Cerebellar cortex (tissue), 1 donor: ENCODE measurements at regions not wholly inside any gene's neighbourhood (a gene's known extent, or its start where the extent isn't known, plus 50 kb on each side); places are given as distances from the start of the nearest gene placed in this dataset.
"Not testable (repeated sequence)": the region's sequence is repeated elsewhere in the genome, so short reads cannot be mapped to it uniquely, and the experiment has no call there.

Source experiments
- DNase-seq: peaks from one replicate; pipeline ENCODE4 v3.0.0-alpha.2; 2015; ENCODE audit warnings: low spot score

DNA sequence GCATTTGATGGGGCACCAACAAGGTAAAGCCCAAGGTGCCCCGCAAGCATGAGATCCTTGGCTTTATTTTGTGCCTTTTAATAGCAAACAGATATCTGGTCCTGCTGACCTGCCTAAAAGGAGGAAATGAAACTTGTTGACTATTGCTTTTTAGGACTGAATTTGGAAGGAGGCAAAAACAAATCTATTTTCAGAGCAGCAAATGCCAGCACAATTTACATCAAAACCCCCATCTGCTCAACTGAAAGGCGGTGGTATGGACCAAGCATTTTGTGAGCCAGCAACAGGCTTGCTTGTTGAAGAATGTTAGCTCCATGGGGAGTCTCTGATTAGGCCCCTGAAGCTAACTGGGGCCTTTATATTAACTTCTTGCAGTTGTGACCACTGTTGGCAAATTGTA, 192.6 kb upstream of the E2F8 start:
- no peak for DNase-seq

DNA sequence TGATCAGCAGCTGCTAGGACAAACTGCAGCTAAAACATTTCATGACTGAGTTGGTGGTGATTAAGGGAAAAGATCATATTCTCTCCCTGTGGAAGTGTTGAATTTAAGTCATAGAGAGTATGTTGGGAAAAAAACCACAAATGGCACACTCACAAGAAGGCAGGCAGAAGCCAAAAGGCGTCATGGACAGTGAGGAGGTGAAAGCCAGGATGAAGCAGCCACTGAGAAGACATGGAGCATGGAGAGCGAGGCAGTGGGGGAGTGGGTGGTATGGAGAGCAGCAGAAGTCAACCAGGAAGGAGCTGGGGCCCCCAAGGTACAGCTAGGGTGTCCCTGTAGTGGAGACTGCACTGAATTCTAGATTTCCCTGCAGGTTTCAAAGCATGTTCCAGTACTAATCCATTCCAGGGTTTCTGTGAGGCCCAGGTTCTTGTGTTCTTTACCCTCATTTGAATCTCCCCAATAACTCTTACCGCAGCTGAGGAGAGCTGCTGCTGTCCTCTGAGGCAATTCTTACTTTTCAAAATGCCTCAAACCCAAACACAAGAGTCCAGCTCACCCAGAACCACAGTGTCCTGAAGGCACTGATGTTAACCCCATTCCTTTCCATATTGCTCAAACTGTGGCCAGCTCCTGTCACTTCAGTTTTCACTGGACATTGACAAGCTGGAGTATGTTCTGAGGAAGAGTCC, 191.8 kb upstream of the E2F8 start:
- DNase-seq = no peak

DNA sequence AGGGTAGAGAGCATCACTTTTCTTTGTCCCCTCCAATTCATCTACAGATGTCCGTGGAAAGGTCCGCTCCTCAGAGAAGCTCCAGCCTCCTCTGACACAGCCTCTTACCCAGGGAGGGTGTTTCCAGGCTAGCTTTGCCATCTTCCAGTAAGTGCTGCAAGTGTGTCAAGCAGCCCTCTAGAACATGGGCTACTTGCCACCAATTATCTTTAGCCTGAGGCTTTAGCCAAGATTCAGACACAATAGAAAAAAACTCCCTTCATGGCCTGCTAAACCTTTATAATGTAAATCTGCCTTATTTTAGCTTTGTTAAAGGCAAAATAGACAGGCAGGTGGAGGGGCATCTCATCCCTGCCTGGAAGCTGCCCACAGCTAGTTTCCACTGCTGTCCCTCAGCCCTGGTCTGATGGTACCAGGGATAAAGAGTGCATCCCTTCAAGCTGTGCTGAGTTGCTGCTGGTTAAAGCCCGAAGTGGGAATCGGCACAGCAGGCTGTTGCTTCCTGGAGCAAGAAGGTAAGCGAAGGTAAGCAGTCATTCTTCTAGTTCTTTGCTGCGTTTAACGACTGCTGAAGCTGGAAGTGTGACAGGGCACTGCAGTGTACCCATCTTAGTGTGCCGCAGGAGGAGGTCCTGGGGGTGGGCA, 190.1 kb upstream of the E2F8 start:
- DNase-seq = no peak

DNA sequence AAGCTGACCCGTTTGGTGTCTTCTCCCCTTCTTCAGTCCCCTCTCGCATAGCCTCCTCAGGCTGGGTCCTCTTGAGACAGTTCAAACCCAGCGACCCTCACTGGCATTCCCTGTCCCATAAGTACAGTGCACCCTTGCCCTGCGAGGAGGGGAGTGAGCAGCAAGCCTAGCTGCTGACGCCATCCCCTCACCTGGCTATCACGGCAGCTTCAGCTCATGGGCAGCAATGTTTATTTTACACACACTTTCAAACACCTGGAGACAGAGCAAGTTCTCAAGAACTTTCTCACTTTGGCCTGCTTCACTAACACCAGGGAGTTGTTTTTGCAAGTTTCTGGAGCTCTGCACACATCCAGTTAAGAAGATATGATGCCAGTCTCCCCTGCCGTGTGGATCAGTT, 189.6 kb upstream of the E2F8 start:
- no peak for DNase-seq

DNA sequence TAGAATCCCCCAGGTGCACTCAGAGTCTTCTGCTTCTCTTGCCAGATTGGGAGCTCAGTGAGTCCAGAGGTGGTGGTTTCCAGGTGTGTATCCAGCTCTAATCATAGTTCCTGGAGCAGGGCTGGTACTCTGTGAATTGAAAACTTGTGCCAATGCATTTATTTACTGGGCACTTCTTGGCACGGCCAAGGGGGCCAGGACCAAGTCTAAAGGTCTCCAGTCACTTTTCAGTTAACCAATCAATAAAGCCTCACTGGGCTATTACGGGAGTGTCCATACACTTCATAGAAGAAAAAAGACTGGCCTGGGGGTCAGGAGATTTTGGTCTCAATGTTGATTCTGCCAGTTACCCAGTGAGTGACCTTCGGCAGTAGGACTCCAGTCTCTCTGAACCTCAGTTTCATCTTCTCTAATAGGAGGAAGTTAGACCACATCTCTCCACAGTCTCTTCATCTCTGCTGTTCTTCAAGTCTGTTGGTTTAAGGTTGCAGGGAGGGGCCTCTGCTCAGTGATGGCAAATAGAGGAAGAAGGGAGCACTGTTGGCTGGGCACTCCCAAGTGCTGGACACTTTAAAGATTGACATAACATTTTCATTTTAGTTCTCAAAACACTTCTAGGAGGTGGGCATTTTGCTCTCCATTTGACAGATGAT, 188.5 kb upstream of the E2F8 start:
- no peak for DNase-seq

DNA sequence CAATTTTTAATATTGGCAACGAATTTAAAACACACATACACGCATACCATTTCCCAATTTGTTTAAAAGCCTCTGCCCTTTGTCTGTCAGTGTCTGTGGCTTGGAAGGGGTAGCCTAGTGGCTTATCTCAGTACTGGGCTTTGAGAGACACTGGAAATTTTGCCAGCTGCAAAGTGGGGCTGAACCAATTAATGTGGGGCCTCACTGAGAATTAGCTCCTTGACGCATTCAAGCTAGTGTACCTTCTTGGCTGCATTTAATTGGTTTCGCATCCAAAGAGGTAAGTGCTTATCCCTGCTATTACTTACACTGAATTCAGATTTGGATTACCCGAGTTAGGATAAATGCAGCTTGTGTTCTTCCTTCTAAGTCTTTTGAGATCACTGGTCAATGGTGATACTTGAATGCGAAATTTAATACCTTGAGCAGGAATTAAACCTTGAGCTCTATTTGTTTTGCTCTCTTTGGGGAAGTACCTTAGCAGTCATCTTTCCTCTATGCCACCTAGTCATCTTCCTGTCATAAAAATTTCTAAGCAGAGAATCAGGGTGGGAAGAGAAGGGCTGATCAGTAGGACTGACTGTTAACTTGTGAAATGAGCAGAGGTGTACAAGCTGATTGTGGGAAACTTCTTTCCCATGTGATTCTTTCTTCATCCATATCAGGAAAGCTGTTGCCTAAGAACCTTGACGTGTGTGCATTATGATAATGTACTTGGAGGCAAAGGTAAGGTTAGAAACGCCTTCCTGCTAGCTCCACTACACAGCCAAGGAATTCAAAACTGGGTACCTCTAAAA, 187.7 kb upstream of the E2F8 start:
- DNase-seq = no peak

DNA sequence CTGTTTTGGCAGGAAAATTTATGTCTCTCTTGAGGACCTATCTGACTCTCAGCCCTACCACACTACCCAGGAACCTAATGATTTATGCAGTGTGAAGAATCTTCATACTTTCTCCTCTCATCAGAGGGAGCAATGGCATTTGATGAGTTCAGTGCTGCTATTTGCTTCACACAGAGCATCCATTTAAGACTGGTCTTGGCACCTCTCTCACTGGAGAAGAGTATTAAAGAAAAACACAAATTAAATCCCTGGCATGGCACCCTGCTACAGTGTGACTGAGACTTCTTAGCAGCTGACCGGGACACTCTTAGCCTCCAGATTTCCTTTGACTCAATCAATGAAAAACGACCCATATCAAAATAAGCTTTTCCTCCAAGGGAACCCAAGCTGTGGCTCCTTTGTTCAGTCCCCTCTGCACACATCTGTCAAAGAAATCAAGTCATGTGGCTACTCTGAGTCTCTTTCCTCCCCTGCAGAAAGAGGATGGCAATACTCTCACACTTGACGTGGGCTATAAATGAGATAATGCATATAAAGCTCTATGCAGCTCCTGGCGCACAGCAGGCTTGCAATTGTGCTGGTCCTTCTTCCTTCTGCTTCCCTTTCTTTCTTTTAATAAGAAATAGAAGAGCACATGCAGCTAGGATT, 186.1 kb upstream of the E2F8 start:
- no peak for DNase-seq

DNA sequence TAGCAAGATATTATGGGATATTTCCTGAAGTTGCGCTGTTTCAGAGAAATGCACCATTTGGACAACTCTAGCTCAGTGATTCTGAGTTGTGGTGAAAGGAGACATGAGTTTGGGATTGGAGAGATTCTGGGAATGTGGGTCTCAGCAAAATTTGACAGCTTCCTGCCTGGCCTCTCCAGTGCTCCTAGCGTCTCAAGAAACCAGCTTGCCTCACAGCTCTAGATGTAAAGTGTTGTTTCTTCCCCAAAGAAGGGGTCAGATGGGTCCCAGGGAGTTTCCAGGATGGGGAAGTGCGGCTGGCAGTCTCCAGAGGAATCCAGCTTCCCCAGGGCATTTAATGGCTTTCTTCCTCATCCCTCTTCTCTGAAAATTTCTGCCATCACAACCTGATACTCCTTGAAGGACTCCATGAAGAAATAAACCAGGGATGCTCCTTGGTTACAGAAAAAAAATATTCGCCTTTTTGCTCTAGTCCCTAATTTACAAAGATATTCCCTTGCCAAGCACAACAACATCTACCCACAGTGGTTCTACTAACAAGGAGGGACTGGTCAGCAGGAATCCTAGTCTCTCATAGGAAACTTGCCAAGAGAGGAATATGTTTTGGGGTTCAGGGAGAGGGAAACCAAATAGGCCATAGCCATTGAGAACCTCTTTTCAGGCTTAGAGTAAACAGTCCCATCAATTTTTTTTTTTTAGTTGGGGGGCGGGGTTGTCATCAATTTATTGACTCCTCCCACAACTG, 185.4 kb upstream of the E2F8 start:
- DNase-seq = no peak

DNA sequence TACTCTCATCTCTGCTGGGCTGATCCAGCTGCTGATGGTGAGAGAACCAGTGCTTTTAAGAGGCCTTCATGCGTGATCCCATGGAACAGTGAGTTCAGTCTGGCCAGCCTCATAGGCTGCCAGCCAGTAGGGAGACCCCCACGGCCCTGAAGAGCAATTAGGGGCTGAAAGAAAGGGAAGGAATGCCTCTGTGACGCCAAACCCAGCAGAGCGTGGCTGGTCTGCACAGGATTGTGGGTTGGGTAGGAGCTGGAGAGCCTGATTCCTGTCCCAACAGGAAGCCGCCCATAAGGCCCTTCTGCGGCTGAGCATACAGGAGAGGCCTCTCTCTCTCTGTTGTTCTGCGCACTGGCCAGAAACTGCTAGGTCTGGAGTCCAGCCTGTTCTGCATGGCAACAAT, 181.5 kb upstream of the E2F8 start:
- no peak for DNase-seq

DNA sequence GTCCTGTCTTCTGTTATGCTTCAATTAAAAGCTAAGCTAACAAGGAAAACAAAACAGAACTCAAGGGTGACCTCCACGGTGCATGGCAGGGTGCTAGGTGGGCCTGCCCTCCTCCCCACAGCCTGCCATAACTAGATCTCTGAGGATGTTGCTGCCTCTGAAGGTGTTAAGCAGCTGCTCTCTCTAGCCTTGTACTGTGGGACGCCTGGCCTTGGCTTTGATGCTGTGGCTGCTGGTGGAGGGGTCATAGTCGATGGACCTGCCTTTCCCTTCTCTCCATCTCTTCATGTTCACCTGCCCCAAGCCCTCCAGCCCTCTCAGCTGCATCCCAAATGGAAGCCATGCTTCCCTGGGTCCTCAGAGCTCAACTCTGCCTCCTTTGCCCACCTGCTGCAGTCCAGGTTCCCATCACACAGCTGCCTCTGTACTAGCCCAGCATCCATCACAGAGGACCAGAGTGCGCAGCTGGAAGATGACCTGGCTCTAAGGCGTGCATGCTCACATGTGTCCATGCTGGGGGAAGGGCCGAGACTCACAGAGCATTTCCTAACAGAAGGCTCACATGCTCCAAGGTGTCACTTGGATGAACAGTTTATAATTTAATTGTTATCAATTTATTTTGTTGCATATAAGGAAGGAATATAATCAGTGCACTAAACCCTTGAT, 180.3 kb upstream of the E2F8 start:
- no peak for DNase-seq

DNA sequence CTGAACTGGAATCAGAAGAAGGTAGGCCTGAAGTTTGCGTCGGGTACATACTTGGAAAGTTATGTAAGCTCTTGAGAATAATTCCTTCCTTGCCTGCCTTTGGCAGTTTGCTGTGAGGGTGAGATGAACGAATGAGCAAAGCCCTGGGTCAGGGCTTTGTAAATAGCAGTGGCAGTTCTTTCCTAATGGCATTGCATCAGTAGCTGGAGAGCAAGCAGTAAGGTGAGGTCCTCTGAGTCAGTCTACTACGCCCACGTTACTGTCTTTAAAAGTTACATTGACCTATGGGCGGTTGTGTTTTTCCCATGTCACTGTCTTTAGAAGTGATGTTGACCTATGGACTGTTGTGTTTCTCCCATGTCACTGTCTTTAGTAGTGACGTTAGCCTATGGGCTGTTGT, 179.1 kb upstream of the E2F8 start:
- no peak for DNase-seq

DNA sequence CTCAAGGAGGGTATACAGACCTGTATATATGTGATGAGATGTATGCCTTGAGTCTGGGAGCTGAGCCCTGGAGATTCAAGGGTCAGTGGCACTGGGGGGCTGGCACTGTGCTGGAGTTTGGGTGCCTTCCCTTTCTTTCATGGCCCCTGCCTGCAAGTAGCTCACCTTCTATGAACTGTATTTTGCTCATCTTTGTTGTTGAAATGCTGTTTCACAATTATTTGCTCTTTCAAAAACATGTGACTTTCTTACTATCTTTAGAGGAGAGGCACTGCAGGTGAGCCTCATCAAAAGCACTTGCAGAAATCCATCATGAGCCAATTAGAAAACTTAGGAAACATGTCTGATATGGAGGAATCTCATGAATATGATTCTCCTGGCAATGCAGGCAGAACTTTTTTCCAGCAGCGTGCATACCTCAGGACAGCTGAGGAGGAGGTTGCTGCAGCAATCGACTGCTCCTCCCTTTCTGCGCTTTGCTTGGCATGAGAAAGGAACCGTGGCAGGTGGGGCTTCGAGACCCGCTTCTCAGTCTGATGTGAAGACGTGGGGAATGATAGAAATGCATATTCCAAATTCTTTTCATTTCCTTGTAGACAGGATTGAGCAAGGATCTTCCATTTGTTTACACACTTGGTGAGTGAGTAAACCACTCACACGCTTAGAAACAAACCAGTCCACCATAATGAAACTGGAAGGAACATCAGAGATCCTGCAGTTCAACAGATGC, 178.4 kb upstream of the E2F8 start:
- no peak for DNase-seq

DNA sequence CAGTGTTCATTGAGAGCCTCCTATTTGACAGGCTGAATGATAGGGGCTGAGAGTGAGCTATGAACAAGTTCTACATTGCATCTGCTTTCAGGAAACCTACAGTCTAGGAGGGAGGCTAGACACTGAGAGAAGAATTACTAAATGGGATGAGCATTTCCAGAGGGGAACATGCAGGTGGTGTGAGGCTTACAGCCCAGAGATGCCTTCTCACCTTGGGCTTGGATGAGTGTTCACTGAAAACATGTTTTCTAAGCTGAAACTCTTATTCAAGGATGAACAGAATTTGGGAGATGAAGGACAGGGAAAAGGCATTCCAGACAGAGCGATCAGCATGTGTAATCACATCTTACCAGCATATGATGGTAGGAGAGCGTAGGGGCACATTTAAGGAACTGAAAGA, 177.5 kb upstream of the E2F8 start:
- no peak for DNase-seq

DNA sequence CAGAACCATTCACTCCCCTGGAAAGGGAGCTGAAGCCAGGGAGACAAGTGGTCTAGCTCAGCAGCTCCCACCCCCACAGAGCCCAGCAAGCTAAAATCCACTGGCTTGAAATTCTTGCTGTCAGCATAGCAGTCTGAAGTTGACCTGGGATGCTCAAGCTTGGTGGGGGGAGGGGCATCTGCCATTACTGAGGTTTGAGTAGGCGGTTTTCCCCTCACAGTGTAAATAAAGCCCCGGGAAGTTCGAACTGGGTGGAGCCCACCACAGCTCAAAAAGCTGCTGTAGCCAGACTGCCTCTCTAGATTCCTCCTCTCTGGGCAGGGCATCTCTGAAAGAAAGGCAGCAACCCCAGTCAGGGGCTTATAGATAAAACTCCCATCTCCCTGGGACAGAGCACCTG, 171.3 kb upstream of the E2F8 start:
- not testable (repeated sequence) for DNase-seq

DNA sequence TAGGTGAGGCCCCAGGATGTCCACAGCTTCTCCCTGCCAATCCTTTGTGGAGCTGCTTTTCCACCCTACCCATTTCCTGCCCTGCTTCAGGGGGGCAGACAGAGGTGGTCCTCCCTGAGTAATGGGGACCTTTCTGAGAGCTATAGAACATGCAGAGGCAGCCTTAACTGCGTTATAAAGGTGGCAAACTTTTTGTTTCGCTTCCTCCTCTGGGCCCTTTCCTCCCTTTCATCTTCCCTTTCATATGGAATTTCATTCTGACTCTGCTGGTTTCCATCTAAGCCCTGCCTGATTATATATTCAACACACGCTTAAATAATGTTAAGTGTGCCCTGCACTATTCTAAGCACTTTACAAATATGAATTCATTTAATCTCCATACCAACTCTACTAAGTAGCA, 169.3 kb upstream of the E2F8 start:
- DNase-seq = no peak

DNA sequence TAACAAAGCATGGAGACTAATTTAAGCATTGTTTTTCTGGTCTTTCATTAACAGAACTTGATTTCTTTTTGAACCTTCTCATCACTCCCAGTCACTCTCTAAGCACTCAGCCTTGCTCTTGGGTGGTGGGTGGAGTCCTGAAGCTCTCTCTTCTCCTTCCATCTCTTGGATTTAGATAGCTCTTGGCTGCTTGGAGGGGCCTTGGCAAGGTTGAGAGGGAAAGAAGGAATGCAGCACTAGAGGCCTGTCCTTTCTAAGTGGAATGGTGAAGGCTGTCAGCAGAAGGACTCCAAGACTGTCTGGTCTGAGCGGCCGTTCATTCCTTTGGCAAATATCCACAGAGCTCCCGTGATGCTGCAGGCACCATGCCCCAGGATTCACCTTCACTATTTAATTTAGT, 168.6 kb upstream of the E2F8 start:
- no peak for DNase-seq

DNA sequence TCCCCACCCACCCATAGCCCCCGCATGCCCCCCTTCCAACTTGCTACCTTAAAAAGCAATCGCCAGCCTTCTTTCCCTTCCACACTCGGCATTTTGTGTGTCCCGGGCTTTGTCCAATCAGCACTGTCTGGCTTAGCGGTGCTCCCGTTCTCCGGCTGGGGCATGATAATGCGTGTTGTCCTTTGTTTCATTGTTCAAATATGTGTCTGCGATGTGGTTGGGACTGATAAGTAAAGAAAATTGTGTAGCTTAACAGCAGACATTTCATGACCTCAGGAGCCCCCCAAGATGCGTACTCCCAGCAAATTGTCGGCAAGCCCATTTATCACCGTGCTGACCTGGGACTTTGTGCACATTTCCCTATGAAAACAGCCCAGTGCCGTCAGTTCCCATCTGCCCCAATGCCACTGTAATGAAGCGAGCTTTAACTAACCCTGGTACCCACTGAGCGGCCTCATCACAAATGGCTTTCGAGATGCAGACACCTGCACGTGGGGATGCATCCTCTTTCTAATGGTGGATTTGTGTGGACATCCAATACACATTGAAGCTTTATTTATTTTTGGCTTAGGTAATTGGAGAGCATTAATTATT, 167.0 kb upstream of the E2F8 start:
- no peak for DNase-seq

DNA sequence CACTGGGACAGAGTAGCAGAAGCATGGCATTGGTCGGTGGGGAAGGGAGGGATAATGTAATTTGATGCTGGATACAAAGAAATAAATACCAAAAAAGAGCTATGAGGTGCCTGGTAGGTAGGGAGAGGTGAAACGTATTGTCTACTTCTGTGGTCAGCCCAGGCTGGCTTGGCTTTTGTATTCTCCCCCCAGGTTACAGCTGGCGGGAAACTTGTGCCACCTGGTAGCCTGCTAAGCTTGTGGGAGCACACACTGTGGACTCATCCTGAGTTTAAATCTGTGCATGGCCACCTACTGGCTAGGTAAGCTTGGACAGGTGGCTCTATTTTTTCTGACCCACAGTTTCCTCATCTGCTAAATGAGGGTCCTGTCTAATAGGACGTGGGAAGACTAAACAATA, 165.2 kb upstream of the E2F8 start:
- DNase-seq = no peak

DNA sequence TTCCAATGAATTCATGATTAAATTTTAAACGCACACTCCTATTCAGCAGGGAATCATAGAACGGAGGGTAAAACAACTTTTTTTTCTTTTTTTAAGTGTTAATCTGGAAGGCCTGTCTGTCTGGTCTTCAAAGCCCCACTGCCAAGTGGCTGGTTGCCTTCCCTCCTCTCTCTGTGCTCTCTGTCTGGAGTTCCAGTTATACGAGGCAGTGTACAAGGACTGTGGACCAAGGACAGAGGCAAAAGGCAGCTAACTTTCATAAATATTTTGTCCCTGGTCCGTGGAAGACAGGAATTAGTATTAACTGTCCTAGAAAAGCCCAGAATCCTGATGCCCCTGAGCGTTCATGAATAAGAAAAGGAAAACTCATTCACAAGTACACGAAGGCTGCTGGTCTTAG, 164.0 kb upstream of the E2F8 start:
- DNase-seq = no peak
